HG03095 (cell line): ENCODE measurements at regions not wholly inside any gene's neighbourhood (a gene's known extent, or its start where the extent isn't known, plus 50 kb on each side); places are given as distances from the start of the nearest gene placed in this dataset.
"Not testable (repeated sequence)": the region's sequence is repeated elsewhere in the genome, so short reads cannot be mapped to it uniquely, and the experiment has no call there.

Source experiments
- ATAC-seq: cut with Tn5 transposase; IDR thresholded peaks from one replicate; pipeline ENCODE4 v1.9.1; 2021; ENCODE audit warnings: moderate library complexity; ENCODE audit not compliant: unreplicated experiment

- ATAC-seq: no peak
These were observed 175.1 kb downstream of the FASLG start for GRCh38 chr1:172833954-172834353.

DNA sequence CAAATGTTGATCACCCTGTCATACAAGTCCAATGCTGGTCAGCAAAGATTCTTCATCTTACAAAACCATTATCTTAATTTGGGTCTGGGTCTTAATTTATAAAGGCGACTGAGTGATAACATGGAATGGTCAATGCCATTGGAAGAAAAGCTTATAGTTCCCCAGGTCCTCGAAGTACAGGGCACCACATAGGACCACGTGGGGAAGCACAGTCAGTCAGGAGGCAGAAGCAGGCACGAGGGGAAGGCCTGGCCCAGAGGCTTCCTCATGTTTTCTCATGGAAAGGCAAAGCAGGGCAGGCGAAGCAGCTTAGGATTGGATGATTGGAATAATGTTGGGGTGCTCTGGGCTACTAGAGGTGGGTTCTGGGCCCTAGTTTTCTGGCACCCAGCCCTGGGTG is 175.7 kb downstream of the FASLG start:
- ATAC-seq: no peak

GRCh38 chr1:172835834-172836233 is 176.9 kb downstream of the FASLG start:
- no peak for ATAC-seq

- no peak for ATAC-seq
These were observed 179.1 kb downstream of the FASLG start for GRCh38 chr1:172837816-172838679.

DNA sequence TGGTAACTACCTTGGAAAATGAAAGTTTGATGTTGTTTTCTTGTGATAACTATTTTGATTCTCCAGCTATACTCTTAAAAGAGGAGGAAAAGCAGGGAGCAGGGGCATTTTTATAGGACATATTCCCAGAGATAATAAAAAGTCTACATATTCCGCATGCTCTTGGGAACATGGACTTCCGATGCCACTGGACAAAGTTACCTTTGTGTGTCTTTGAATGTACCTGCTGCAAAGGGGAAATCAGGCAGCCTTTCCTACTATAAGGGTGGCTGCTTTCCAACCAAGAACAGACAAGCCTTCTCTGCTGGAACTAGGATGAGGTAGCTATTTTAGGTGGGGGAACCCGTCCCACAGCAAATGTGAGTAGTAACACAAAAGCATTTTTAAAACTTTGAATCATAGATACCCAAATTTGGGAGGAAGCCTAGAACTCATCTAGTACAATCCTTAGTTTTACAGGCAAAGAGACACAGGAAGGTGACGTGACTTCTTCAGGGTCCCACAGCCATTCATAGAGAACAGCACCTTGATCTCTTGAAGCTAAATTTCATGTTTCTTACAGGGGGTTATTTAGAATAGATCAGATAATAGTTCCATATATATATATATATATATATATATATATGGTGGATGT is 179.9 kb downstream of the FASLG start:
- no peak for ATAC-seq

GRCh38 chr1:172839639-172840038 is 180.7 kb downstream of the FASLG start:
- ATAC-seq: not testable (repeated sequence)

DNA sequence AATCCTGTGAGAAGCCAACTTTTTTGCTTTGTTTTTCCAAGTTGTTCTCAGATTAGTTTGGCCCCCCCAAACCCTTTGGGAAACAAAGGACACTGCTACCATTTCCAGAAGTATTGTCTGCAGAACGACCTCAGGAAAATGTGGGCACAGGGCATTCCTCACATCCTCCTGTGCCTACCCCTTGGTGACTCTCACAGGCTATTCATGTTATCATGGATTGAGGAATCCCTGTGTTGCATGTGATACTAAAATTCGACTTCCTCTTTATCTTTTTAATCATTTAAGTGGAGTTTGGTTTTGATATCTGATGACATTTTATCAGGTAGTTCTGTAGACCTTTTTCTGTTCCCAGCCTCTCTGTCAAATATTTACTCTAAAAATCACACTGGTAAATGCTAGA is 184.5 kb downstream of the FASLG start:
- ATAC-seq: no peak

GRCh38 chr1:172845371-172845770 is 186.5 kb downstream of the FASLG start:
- ATAC-seq: no peak

DNA sequence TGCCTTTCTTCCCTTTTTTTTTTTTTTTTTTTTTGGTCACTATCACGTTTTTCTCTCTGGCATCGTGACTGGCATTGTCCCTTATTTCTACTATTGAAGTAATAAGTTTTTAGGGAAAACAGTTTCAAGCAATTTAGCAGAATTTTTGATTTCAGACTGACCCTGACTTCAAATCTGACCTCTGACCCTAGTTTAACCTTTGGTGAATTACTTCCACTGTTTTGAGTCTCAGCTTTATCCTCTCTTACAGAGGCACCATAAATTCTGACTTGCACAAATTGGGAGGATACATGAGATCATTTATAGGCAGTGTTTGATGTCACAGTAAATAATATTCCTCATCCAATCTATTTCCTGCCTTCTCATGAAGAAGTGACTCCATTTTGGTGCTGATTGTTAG is 187.0 kb downstream of the FASLG start:
- ATAC-seq: no peak

GRCh38 chr1:172847814-172848213 is 188.9 kb downstream of the FASLG start:
- ATAC-seq: not testable (repeated sequence)

DNA sequence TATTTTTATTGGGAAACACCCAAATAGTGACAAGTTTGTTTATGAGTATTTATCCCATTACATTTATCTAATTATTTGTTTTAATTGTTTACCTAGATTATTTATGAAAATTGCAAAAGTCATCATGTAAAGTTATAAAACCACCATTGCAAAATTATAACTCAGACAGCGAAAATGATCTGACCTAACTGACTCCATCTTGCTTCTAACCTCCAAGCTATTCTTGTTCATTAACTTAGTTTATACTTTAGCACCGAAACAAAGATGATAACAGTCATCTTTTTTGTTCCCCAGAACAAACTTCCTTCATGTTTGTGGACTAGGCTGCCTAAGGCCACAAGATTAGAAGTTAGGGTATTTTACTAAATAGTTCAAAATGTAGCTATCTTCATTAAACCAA is 190.8 kb downstream of the FASLG start:
- no peak for ATAC-seq

DNA sequence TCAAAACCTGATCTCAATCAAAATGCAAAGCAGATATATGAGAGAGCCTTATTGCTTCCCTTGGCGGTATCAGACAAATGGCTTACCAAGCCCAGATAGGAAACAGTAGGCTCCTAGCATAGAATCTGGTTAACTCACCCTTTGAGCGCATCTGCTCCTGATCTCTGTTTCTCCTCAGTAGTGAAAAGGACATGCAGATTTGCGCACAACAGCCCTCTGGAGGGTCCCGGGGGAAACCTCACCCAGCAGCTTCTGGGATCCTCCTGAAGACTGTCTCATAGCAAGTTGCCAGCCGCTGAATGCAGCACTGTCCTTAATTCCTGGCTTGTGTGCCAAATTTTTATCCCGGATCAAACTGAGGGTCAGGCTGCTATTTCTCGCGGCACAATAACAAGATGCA is 192.2 kb downstream of the FASLG start:
- ATAC-seq: no peak

DNA sequence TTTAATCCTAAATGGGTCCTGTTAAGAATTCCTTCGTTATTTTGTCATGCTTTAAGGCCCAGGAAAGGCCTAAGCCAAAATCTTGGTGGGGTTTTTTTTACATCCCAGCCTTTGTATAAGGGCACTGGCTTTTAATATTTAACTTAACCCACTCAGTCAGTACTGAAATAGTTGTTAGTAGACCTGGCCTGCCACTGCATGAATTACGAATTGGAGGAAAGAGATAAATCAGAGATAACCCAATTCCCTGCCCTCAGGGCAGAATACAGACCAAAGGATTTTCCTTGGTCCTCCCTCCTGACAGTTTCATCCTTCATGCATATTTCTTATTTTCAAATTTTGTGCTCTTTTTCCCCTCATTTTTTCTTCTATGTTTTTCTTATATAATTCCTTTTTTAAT is 193.0 kb downstream of the FASLG start:
- no peak for ATAC-seq

DNA sequence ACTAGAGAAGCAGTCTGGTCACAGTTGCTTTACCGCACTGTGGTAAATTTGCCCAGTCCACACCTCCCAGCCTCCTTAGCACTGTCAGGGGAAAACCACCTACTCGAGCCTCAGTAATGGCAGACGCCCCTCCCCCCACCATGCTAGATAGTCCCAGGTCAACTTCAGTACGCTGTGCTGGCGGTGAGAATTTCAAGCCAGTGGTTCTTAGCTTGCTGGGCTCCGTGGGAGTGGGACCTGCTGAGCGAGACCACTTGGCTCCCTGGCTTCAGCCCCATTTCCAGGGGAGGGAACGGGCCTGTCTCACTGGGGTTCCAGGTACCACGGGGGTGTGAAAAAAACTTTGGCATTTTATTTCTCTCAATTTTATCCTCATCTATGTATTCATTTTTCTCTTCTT is 194.8 kb downstream of the TNFSF18 start:
- not testable (repeated sequence) for ATAC-seq

- ATAC-seq: no peak
These were observed 187.7 kb downstream of the TNFSF18 start for GRCh38 chr1:172863031-172863430.

DNA sequence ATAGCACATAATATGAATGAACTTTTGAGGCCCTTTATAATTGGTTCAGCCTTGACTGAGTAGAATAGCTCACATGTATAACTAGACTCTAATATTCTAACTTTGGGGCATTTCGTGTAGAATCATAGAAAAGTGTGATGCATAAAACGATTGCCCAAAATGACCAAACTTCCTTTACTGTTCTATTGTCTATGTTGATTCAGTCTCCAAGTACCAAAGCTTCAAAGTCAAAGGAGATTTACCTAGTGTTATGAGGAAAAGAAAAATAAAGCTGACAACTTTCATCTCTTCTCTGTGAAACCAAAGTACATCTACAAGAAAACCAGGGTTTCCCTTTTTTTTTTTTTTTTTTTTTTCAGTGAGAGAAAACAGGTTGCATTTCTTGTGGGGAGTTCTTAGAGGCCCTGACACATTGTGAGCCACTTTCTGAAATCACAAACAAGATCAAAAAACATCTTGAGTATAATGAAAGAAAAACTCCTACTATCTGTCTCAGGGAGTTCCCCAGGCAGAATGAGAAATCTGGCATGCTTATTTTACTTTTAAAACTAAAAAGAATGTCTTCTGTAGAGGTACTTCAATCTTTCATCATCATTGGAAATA is 183.4 kb downstream of the TNFSF18 start:
- no peak for ATAC-seq

DNA sequence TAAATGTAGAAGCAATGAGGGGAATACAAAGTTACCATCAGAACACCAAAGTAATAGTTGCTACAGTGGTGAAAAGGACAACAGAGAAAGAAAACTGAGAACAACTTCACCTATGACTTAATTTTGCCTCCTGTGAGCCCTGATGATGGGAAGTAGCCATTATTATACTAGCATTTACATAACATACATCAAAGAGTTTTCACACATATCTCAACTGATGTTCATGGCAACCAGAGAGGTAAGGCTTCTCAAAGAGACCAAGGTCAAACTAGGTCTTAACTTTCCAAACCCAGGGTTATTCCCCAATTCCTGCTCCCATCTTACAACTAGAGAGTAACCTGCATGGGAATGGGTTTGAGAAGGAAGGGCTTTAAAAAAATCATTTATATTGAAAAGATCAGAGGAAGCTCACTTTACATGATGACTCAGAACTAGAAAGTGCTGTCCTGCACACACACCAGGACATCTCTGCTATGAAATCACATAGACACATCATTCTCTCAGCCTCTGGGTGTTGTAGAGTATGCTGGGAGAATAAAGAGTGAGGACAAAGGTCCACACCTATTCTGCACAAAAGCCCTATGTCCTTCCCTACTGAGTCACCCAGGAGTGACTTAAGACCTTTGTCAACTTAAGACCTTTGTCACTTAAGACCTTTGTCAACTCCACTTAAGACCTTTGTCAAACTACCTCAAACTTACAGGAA is 179.7 kb downstream of the TNFSF18 start:
- ATAC-seq: no peak

DNA sequence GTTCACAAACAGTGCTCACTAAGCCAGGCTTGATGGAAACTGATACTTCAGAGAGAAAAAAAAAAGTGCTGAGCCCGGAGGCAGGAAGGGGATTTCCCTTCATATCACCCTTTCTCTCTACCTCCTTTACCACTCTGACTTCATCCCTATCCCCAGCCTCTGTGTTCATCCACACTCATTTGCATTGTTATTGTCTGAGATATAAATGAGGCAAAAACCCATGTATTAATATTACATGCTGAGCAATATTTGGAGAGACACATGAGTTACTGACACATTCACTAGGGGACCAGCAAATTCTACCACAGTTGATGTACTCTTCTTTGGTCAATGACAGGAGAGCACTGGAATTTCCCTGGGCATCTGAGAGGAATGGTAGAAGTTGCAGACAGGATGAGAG is 175.8 kb downstream of the TNFSF18 start:
- no peak for ATAC-seq

DNA sequence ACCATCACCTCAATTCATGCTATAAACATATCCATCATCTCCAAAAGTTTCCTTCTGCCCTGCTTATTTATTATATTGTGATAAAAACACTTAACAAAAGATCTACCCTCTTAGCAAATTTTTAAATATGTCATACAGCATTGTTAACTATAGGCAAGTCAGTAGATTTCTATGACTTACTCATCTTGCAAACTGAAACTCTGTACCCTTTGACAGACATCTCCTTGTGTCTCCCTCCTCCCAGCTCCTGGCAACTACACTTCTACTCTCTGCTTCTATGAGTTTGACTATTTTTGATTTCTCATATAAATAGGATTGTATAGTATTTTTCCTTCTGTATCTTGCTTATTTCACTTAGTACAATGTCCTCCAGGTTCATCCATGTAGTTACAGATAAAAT is 174.8 kb downstream of the TNFSF18 start:
- no peak for ATAC-seq

- ATAC-seq: no peak
These were observed 168.4 kb downstream of the TNFSF18 start for GRCh38 chr1:172882385-172882784.

GRCh38 chr1:172882791-172883386 is 167.9 kb downstream of the TNFSF18 start:
- ATAC-seq: no peak
